ENCODE measurements at regions not wholly inside any gene's neighbourhood (a gene's known extent, or its start where the extent isn't known, plus 50 kb on each side); places are given as distances from the start of the nearest gene placed in this dataset.

GRCh38 chr9:28329323-28329722, 756.0 kb upstream of the C9orf72 start:
- DNase-seq (ENCODE audit: low spot score): no peak

GRCh38 chr9:28332648-28333047, 759.4 kb upstream of the C9orf72 start:
- DNase-seq (ENCODE audit: low spot score): no peak

DNA sequence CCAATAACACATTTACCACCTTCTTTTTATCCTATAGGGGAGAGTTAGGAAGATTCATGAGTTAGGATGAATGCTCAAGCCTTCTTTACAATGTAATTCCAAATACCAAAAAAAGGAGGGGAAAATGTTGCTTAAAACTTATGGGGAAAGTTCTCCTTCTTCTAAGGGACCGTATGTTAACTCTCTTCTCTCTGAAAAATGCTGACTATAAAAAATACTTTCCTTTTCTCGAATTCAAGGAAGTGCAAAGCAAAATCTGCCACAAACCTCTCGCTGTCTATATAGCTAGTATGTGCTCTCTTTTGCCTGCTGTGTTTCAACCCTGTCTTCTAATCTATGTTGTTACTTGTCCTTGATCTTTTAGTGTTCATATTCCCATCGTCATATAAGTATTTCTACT, 768.6 kb upstream of the C9orf72 start:
- no peak for DNase-seq (ENCODE audit: low spot score)

GRCh38 chr9:28342815-28343338, 769.6 kb upstream of the C9orf72 start:
- no peak for DNase-seq (ENCODE audit: low spot score)

DNA sequence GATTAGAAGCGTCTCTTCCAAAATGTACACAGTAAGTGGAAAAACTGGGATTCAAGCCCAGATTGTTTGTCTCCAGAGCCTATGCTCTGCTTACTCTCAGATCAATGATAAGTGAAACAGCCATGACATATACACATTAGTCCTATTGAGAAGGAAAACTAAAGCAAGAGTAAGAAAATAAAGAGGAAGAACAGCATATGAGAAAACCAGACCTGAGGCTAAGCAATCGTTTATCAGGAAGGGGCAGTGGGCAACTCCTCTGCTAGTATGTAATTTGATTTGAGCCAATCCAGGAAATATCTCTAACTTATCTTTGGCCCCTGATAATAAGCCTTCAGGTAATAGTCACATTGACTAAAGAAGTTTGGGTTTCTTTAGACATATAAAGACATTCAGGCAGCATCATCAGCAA, 789.9 kb upstream of the C9orf72 start:
- DNase-seq (ENCODE audit: low spot score): no peak

DNA sequence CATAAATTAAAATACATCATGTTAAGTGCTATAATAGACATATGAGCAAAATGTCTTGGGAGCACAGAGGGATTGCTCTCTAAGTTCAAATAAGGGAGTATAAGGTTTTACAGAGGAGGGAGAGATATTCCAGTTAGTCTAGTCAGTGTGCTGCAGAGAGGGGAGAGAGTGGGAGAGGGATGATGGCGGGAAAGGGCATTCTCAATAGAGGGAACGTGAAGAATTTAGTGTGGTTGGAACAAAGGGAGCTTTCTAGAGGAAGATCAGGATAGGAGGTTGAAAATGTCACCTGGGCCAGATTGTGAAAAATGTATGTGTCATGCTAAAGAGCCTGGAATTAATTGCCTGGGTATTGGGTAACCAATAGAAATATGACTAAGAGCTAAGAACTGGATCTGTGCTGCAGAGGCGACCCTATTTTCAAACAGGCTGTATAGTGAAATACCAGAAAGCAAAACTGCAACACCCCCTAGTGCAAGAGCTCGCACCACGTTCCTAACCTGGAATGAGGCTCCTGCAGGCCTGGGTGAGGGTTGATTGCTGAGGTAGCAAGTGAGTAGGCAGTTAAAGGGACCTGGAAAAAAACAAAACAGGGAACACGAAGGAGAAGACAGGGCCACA, 791.8 kb upstream of the C9orf72 start:
- no peak for DNase-seq (ENCODE audit: low spot score)

GRCh38 chr9:28365728-28366127, 792.4 kb upstream of the C9orf72 start:
- DNase-seq (ENCODE audit: low spot score): no peak

- no peak for DNase-seq (ENCODE audit: low spot score)
Measured at GRCh38 chr9:28378231-28378630, 805.0 kb upstream of the C9orf72 start.

- DNase-seq (ENCODE audit: low spot score): no peak
Measured at GRCh38 chr9:28379082-28379481, 805.8 kb upstream of the C9orf72 start.

DNA sequence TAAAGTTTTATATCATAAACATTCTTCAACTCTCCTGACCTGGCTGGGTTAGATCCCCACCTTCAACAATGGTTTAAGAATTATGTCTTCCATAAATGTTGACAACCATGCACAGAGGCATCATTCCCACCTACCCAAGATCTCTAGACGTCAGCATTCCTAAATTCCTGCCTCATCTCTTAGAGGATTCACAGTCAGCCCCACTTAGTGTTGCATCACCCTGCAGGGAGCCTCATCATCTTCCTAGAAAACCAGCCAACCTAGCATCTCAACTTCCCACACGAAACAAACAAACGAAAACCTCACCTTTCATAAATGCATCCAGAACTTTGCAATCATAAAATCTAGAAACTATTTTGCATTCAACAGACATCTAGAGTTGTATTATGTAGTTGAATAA, 816.1 kb upstream of the C9orf72 start:
- DNase-seq (ENCODE audit: low spot score): no peak

DNA sequence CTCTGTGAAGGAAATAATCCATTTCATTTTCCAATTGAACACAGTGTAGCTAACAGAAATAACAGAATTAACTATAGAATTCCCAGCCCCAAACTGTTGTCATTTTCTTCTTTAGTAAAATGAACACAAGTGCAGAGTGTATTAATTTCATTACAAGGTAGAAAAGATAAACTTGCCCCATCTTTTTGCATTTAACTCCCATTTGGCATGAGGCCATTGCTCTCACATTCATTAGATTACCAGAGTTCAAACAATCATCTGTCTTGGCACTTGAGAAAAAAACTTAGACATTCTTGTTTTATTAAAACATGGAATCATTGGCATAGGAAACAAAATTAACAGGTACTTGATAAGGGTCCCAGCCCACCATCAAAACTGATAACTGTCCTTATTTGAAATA, 821.5 kb upstream of the C9orf72 start:
- DNase-seq (ENCODE audit: low spot score): no peak

DNA sequence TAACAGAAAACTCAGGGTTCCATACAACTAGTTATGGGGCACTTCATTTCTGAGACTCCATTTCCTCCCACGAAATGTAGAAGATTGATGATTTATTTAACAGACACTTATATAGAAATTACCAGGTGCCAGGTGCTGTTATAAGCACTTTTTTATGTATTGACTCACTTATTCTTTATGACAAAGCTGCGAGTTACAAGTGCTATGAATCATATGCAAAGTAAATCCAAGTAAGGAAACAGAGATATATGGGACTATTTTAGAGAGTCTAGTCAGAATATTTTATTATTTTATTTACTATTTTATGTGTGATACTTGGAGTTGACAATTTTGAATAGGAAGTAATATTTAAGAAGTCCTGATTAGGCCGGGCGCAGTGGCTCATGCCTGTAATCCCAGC, 822.8 kb upstream of the C9orf72 start:
- no peak for DNase-seq (ENCODE audit: low spot score)

GRCh38 chr9:28407351-28407750, 834.1 kb upstream of the C9orf72 start:
- no peak for DNase-seq (ENCODE audit: low spot score)

DNA sequence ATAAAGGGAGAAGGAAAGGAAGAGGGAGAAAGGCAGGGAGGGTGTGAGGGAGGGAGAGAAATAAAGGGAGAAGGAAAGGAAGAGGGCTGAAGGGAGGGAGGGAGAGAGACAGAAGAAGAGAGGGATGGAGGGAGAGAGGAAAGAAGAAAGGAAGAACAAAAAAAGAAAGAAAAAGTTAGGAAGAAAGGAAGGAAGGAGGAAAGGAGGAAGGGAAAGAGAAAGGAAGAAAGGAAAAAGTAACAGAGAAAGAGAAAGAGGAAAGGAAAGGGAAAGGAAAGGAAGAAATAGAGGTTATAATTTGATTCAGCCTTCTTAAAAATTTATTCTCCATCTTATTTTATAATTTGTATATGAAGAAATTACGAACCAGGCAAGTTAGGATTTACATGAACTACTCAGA, 836.6 kb upstream of the C9orf72 start:
- no peak for DNase-seq (ENCODE audit: low spot score)

- DNase-seq (ENCODE audit: low spot score): no peak
Measured at GRCh38 chr9:28410411-28410810, 837.1 kb upstream of the C9orf72 start.

DNA sequence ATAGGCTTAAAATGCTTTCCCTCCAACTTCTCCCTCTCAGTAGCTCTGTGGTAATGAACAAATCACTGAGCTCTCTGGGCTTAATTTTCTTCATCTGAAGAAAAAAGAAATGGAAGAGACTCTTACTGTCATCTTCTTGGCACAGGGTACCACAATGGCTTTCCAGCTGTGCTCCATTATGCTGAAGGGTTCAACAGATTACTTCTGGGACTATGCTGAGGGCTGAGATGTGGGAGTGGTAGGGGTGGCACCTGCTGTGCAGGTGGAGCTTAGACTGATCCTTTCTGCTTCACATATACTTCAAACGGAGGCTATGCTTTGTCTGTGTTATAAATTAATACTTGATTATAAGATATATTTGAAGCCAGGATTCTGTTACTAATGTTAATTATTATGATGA, 840.2 kb upstream of the C9orf72 start:
- no peak for DNase-seq (ENCODE audit: low spot score)

DNA sequence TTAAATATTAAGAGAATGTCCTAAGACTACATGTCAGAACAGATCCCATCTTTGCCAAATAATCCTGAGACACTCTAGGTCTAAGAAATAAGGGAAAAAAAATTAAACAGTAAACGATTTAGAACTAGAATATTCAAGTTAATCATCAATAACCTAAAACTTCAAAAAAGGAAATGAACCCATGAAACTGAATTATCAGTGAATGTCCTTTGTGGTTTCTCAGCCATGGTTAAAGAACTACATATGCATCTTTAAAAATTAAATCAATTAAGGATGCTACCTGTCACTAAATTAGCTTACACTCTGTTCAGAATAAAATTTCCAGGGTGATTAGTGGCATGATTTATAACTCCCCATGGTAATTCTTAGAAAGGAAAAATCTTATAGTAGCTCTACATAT, 850.0 kb upstream of the C9orf72 start:
- no peak for DNase-seq (ENCODE audit: low spot score)

DNA sequence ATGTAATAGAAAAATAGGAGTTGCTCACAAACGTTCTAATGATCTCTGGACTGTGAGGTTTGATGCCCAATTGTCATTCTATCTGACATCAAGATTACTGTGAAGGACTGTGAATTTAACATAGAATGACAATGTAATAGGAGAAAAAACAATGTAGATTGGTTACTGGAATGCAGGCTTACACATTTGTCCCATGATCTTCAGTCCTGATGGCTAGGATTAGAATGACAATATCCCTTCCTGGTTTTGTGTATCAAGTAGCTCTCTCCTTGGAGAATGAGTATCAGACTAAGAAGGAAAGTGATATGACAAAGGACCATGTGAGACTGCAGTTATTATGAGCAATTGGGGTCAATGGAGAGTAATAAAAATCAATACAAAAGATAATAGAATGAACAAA, 862.2 kb upstream of the C9orf72 start:
- no peak for DNase-seq (ENCODE audit: low spot score)

DNA sequence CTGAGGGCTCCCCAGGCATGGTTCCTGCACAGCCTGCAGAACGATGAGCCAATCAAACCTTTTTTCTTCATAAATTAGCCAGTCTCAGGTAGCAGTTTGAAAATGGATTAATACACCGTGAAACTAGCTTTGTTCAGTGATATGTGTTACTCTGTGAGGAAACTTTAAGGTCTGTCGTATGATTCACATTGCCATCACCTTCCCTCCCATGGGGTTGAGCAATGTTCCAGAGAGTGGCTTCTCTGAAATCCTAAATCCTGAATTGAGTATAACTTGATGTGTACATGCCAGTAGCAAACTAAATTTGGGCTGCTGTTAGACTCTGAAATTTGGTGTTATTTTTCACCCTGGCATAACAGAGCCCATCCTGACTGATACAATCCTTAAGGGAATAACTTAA, 866.4 kb upstream of the C9orf72 start:
- DNase-seq (ENCODE audit: low spot score): no peak

DNA sequence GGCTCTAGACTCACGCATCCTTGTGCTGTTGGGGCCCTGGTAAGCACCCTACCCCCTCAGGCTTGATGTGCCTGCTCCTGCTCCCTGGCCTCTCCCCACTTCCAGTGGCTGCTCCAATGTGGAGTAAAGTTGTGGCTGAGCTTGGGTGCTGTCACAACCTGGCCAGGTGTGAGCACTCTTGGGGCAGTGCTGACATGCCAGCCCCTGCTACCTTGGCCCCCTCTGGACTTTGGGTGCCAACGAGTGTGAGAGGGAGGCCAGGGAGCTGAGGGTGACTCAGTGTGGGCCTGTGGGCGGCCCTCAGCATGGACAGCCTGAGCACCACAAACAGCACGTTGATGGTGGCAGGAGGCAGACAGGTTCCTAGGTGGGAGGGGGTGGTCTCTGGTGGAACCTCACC, 870.2 kb upstream of the C9orf72 start:
- DNase-seq (ENCODE audit: low spot score): no peak

GRCh38 chr9:28444637-28445036, 871.4 kb upstream of the C9orf72 start:
- DNase-seq (ENCODE audit: low spot score): no peak

DNA sequence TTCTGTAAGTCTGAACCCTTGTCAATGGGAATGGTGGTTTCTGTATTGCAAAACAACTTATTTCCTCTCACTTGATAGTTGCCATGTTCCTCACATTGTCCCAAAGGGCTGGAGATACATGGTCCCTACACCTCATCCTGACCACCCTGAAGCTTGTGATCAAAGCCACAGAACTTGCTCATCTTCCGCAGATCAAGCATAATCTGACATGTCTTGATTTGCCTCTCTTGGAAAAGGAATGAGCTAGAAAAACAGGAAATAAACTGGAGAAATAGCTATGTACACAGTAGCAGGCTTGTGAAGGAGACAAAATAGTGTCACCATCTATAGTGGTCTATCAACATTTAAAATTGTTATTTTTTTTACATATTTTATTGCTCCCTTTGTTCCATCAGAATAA, 871.9 kb upstream of the C9orf72 start:
- no peak for DNase-seq (ENCODE audit: low spot score)

GRCh38 chr9:28453918-28454317, 880.6 kb upstream of the C9orf72 start:
- no peak for DNase-seq (ENCODE audit: low spot score)

DNA sequence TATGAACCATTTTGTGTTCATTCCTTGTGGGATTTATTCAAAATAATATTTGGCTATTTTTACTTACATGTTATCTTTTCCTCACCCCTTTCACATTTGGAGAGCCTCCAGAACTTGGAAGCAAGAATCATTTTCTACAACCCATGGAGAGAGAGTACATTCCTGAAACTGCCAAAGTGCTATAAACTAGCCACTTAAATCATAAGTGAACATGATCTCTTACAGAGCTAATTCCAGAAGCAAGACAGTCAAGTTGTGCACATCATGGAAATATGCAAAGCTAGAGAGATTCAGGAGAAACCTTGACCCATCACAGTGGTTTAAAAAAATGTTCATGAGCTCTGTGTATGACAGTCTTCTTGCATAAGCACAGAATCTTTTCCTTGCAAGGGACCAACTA, 883.6 kb upstream of the C9orf72 start:
- DNase-seq (ENCODE audit: low spot score): no peak

All from left forelimb (tissue), 1 donor.